GM12878 (cell line): ENCODE measurements at regions not wholly inside any gene's neighbourhood (a gene's known extent, or its start where the extent isn't known, plus 50 kb on each side); places are given as distances from the start of the nearest gene placed in this dataset.

Source experiments
- ATAC-seq: fragments of 200-7000 bp; cut with Tn5 transposase; 3 replicates; pipeline ENCODE4 v1.9.1; 2020; ENCODE audit warnings: mild to moderate bottlenecking, moderate library complexity
- BruUV-seq: library from RNA; stranded (reverse); fragments of 400-500 nt; replicated peaks from 2 replicates; lab custom pipeline; 2021; lab: Mats Ljungman, UMichigan
- CTCF ChIA-PET: fragments of 300-600 bp; sonication (Branson Sonifier 250); formaldehyde crosslinking; extraction: SDS; loops from one replicate; lab custom pipeline; 2021; ENCODE audit warnings: inconsistent platforms; lab: Yijun Ruan, JAX
- POLR2A ChIA-PET: fragments of 350-600 bp; formaldehyde crosslinking; extraction: SDS; loops from one replicate; lab custom pipeline; 2021; ENCODE audit warnings: inconsistent platforms; lab: Charles Lee
- RAD21 ChIA-PET: fragments of 300-600 bp; sonication (Branson Sonifier 250); formaldehyde crosslinking; loops from one replicate; lab custom pipeline; 2023; ENCODE audit warnings: antibody characterized with exemption; ENCODE audit not compliant: unreplicated experiment; lab: Charles Lee
- SMC1A ChIA-PET: fragments of 300-600 bp; sonication (Branson Sonifier 250); formaldehyde crosslinking; loops from one replicate; lab custom pipeline; 2023; ENCODE audit not compliant: unreplicated experiment, uncharacterized antibody; lab: Charles Lee
- DNase-seq: peaks from one replicate; pipeline ENCODE4 v3.0.0-alpha.2; 2011; ENCODE audit warnings: low read depth, low spot score
- FAIRE-seq: peaks from 3 replicates; lab custom pipeline; 2011; peaks lifted over from hg19 to GRCh38; lab: Jason Lieb, UNC
- H2AFZ ChIP-seq: 2 replicates; pipeline ENCODE4 v1.6.0; 2011; ENCODE audit warnings: low read depth, low read length, control low read depth; ENCODE audit not compliant: control insufficient read depth
- H3K27ac ChIP-seq: 2 replicates; pipeline ENCODE4 v1.5.1; 2011; ENCODE audit warnings: control low read depth; ENCODE audit not compliant: control insufficient read depth, insufficient read depth
- H3K27me3 ChIP-seq, 2 experiments: replicated peaks in 1 of 2; 2 replicates each; pipeline versions ENCODE4 v1.6.0 to v1.6.1; 2011; ENCODE audit warnings: low read length in 1 of 2; ENCODE audit not compliant: control insufficient read depth in 2 of 2, insufficient read depth in 2 of 2
- H3K36me3 ChIP-seq, 2 experiments: 2 replicates each; pipeline ENCODE4 v1.5.1; 2011; ENCODE audit warnings: low read length in 1 of 2; ENCODE audit not compliant: control insufficient read depth in 2 of 2, insufficient read depth in 2 of 2
- H3K4me1 ChIP-seq: 2 replicates; pipeline ENCODE4 v1.6.1; 2011; ENCODE audit warnings: mild to moderate bottlenecking, low read length, moderate library complexity, mixed read lengths; ENCODE audit not compliant: control insufficient read depth, insufficient read depth
- H3K4me2 ChIP-seq: 2 replicates; pipeline ENCODE4 v1.6.0; 2011; ENCODE audit warnings: control low read depth; ENCODE audit not compliant: control insufficient read depth, insufficient read depth
- H3K4me3 ChIP-seq: fragments of 200-600 bp; sonication (generic); 2 replicates; pipeline ENCODE4 v1.5.1; 2016
- H3K79me2 ChIP-seq: 2 replicates; pipeline ENCODE4 v1.6.0; 2011; ENCODE audit warnings: low read length; ENCODE audit not compliant: control insufficient read depth, insufficient read depth
- H3K9ac ChIP-seq: 2 replicates; pipeline ENCODE4 v1.8.0; 2011; ENCODE audit warnings: low read length, control low read depth, mixed read lengths; ENCODE audit not compliant: control insufficient read depth, insufficient read depth
- H3K9me3 ChIP-seq: replicated peaks from 3 replicates; pipeline ENCODE4 v1.5.1; 2011; ENCODE audit warnings: mild to moderate bottlenecking, low read length; ENCODE audit not compliant: control insufficient read depth, insufficient read depth
- H4K20me1 ChIP-seq: 2 replicates; pipeline ENCODE4 v1.6.0; 2011; ENCODE audit not compliant: control insufficient read depth, insufficient read depth
- BCL11A ChIP-seq: IDR thresholded peaks from 2 replicates; pipeline ENCODE4 v1.6.1; 2011; ENCODE audit warnings: low read depth, low read length
- CEBPZ ChIP-seq: fragments of 150-350 bp; IDR thresholded peaks from 2 replicates; pipeline ENCODE4 v1.6.1; 2016; ENCODE audit warnings: low read depth, low read length
- CHD2 ChIP-seq: IDR thresholded peaks from 2 replicates; pipeline ENCODE4 v1.6.1; 2011; ENCODE audit warnings: low read depth, low read length, improper control_type of control experiment, borderline replicate concordance
- EED ChIP-seq: sonication (generic); IDR thresholded peaks from 2 replicates; pipeline ENCODE4 v1.6.1; 2016; ENCODE audit warnings: antibody characterized with exemption, low read depth
- JUNB ChIP-seq: IDR thresholded peaks from 2 replicates; pipeline ENCODE4 v1.6.1; 2016; ENCODE audit warnings: antibody characterized with exemption, mild to moderate bottlenecking
- MEF2B ChIP-seq: fragments of 450-650 bp; IDR thresholded peaks from 2 replicates; pipeline ENCODE4 v1.6.1; 2018; ENCODE audit warnings: mild to moderate bottlenecking, moderate library complexity; ENCODE audit not compliant: partially characterized antibody, poor library complexity, severe bottlenecking
- MTA3 ChIP-seq: IDR thresholded peaks from 2 replicates; pipeline ENCODE4 v1.6.1; 2012; ENCODE audit warnings: low read length, inconsistent platforms, borderline replicate concordance
- PAX5 ChIP-seq: IDR thresholded peaks from 2 replicates; pipeline ENCODE4 v1.6.1; 2011; ENCODE audit warnings: low read depth, low read length, borderline replicate concordance
- RAD21 ChIP-seq: IDR thresholded peaks from 2 replicates; pipeline ENCODE4 v1.6.1; 2011; ENCODE audit warnings: mild to moderate bottlenecking, low read depth, low read length, moderate library complexity; ENCODE audit not compliant: insufficient read depth
- SPI1 ChIP-seq: IDR thresholded peaks from 2 replicates; pipeline ENCODE4 v1.6.1; 2011; ENCODE audit warnings: low read depth, mild to moderate bottlenecking, low read length, moderate library complexity, borderline replicate concordance; ENCODE audit not compliant: insufficient read depth
- WGBS: methylation state at CpG from one replicate; pipeline ENCODE4 v1.1.6; 2016; ENCODE audit warnings: low lambda C conversion rate; ENCODE audit not compliant: insufficient replicate concordance, insufficient coverage; ENCODE audit errors: missing lambda C conversion rate; 5-methylcytosine and 5-hydroxymethylcytosine counted together
- in situ Hi-C: fragments of 300-500 bp; cut with MboI; formaldehyde crosslinking; loops from 9 replicates; pipeline ENCODE4 v1.14.3; 2018; ENCODE audit warnings: mixed read lengths
- intact Hi-C: fragments of 100-400 bp; cut with micrococcal nuclease; formaldehyde crosslinking; loops from one replicate; pipeline ENCODE4 v1.14.2; 2022; ENCODE audit not compliant: unreplicated experiment

GRCh38 chr12:115569345-115570068 is 708.0 kb downstream of the MED13L start:
- ChIA-PET CTCF (no interaction called here), RAD21 (no interaction called here), SMC1A (no interaction called here), POLR2A (no interaction called here)
- Histone ChIP-seq H4K20me1 (no peaks in the 10 kb centered on the region), H3K9ac (no peak overlapping the region), H3K79me2 (no peaks in the 10 kb centered on the region), H3K4me2 (no peak overlapping the region), H3K27me3 (no peaks in the 10 kb centered on the region), H3K4me1 (peaks cover 17% of the 10 kb centered on the region), H2AFZ (no peak overlapping the region), H3K27ac (no peak overlapping the region), H3K36me3 (no peaks in the 10 kb centered on the region), H3K4me3 (no peak overlapping the region), H3K9me3 (no peaks in the 10 kb centered on the region; the same call in 1 of the 3 replicates)
- TF ChIP-seq CHD2 (no peak), EED (no peak), RAD21 (0 out of 2 replicates have a peak, but pooled peaks have one; percentile 11), BCL11A (no peak), JUNB (no peak)
- DNase-seq (no peak), ATAC-seq (no peak), FAIRE-seq (no peak)
- in situ Hi-C loops (no loop called here), intact Hi-C loops (no loop called here)
- 53% methylated on average over 9 of the region's 9 CpGs for WGBS
- no TSS peak for BruUV-seq

GRCh38 chr12:115558281-115558680 is 719.2 kb downstream of the MED13L start:
- Histone ChIP-seq H3K9ac (no peak overlapping the region), H3K4me2 (no peak overlapping the region), H3K27ac (no peak overlapping the region), H3K4me1 (no peaks in the 10 kb centered on the region), H4K20me1 (no peaks in the 10 kb centered on the region), H3K4me3 (no peak overlapping the region), H3K79me2 (no peaks in the 10 kb centered on the region), H3K36me3 (no peaks in the 10 kb centered on the region), H2AFZ (no peak overlapping the region), H3K9me3 (no peaks in the 10 kb centered on the region), H3K27me3 (no peaks in the 10 kb centered on the region)
- in situ Hi-C loops (no loop called here), intact Hi-C loops (no loop called here)
- POLR2A ChIA-PET: no interaction called here
- DNase-seq: no peak
- SMC1A ChIA-PET: no interaction called here
- WGBS: 24% methylated on average over 5 of the region's 5 CpGs
- no peak for ATAC-seq
- BruUV-seq: no TSS peak
- no peak for FAIRE-seq
- RAD21 ChIA-PET: no interaction called here
- CTCF ChIA-PET: no interaction called here
- TF ChIP-seq PAX5: no peak
- TF ChIP-seq SPI1: no peak
- no peak for TF ChIP-seq MEF2B
- no peak for TF ChIP-seq MTA3
- TF ChIP-seq CEBPZ: no peak
